ENCODE measurements at regions not wholly inside any gene's neighbourhood (a gene's known extent, or its start where the extent isn't known, plus 50 kb on each side); places are given as distances from the start of the nearest gene placed in this dataset.

DNA sequence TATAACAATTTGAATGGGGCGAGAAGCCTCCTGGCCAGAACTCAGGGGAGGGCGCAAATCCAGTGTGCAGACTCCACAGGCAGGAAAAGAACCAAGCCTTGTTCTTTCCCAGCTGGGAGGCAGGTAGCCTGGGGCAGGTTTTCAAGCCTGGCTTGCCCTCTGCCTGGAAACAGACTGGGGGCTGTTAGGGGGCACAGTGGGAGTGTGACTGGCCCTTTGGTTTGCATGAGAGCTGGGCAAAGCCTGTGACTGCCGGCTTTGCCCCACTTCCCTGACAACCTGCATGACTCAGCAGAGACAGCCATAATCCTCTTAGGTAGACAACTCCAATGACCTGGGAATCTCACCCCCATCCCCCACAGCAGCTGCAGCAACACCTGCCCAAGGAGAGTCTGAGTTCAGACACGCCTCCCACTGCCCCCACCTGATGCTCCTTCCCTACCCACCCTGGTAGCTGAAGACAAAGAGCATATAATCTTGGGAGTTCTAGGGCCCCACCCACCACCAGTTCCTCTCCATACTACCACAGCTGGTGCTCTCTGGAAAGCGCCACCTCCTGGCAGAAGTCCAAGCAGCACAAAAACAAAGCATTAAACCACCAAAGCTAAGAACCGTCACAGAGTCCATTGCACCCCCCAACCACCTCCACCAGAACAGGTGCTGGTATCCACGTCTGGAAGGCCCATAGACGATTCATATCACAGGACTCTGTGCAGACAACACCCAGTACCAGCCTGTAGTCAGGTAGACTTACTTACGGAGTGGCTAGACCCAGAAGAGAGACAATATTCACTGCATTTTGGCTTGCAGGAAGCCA, 402.5 kb downstream of the STK39 start:
- no peak for TF ChIP-seq EP300 (IDR thresholded peaks at IDR 0.05)
- TF ChIP-seq POLR2A (IDR thresholded peaks at IDR 0.05): no peak
